ENCODE measurements at regions not wholly inside any gene's neighbourhood (a gene's known extent, or its start where the extent isn't known, plus 50 kb on each side); places are given as distances from the start of the nearest gene placed in this dataset.
"Not testable (repeated sequence)": the region's sequence is repeated elsewhere in the genome, so short reads cannot be mapped to it uniquely, and the experiment has no call there.

DNA sequence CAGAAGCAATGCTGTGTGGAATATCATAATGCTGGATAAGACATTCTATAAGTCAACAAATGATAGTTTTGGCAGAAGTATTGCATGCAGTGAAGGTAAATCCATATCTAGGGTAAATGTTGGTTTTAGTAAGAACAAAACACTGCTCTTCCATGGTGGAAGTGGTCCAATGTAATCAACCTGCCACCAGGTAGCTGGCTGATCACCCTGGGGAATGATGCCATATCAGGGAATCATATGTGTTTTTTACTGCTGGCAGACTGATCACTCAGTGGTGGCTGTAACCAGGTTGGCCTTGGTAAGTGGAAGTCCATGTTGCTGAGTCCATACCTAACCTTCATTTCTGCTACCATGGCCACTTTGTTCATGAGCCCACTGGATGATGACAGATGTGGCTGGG, 74.0 kb upstream of the CENPE start:
- H3K27ac ChIP-seq, result no peak overlapping the region
- no peak for TF ChIP-seq EP300 (IDR thresholded peaks at IDR 0.05)
- peak in 2 of 3 donors; percentile 37 to 38 for TF ChIP-seq POLR2AphosphoS5 (IDR thresholded peaks at IDR 0.05)
- no peak for TF ChIP-seq POLR2A (IDR thresholded peaks at IDR 0.05)
- TF ChIP-seq, protein P1, sequence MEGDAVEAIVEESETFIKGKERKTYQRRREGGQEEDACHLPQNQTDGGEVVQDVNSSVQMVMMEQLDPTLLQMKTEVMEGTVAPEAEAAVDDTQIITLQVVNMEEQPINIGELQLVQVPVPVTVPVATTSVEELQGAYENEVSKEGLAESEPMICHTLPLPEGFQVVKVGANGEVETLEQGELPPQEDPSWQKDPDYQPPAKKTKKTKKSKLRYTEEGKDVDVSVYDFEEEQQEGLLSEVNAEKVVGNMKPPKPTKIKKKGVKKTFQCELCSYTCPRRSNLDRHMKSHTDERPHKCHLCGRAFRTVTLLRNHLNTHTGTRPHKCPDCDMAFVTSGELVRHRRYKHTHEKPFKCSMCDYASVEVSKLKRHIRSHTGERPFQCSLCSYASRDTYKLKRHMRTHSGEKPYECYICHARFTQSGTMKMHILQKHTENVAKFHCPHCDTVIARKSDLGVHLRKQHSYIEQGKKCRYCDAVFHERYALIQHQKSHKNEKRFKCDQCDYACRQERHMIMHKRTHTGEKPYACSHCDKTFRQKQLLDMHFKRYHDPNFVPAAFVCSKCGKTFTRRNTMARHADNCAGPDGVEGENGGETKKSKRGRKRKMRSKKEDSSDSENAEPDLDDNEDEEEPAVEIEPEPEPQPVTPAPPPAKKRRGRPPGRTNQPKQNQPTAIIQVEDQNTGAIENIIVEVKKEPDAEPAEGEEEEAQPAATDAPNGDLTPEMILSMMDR (IDR thresholded peaks at IDR 0.05), result no peak
- peak in 1 of 2 donors; percentile 61 for DNase-seq
- intact Hi-C loops (cut with DNase I; ENCODE audit: low total_unique reads), result no loop called here
- no peaks in the 10 kb centered on the region for H3K9me3 ChIP-seq
- H3K4me1 ChIP-seq, result peaks cover 0 to 8% (median 4%) of the 10 kb centered on the region in 4 donors
- no peaks in the 10 kb centered on the region for H3K36me3 ChIP-seq
- no peak overlapping the region for H3K4me3 ChIP-seq
- no peaks in the 10 kb centered on the region for H3K27me3 ChIP-seq

GRCh38 chr4:103268746-103269145, 70.6 kb upstream of the CENPE start:
- no peak for DNase-seq
- intact Hi-C loops (cut with DNase I; ENCODE audit: low total_unique reads), result no loop called here
- no peaks in the 10 kb centered on the region for H3K9me3 ChIP-seq
- no peak for TF ChIP-seq EP300 (IDR thresholded peaks at IDR 0.05)
- TF ChIP-seq, protein P1 (IDR thresholded peaks at IDR 0.05), result no peak
- no peak for TF ChIP-seq POLR2A (IDR thresholded peaks at IDR 0.05)
- TF ChIP-seq POLR2AphosphoS5 (IDR thresholded peaks at IDR 0.05), result no peak
- no peak overlapping the region for H3K27ac ChIP-seq
- H3K4me1 ChIP-seq, result peaks cover 0 to 8% (median 4%) of the 10 kb centered on the region in 4 donors
- H3K36me3 ChIP-seq, result no peaks in the 10 kb centered on the region
- H3K27me3 ChIP-seq, result no peaks in the 10 kb centered on the region
- H3K4me3 ChIP-seq, result no peak overlapping the region

DNA sequence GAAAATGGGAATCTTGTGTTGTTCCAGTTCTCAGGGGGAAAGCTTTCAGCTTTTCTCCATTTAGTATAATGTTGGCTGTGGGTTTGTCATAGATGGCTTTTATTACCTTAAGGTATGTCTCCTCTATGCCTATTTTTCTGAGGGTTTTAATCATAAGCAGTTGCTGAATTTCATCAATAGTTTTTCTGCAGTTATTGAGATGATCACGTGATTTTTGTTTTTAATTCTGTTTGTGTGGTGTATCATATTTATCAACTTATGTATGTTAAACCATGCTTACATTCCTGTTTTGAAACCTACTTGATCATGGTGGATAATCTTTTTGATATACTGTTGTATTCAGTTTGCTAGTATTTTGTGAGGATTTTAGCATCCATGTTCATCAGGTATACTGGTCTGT, 66.8 kb upstream of the CENPE start:
- TF ChIP-seq POLR2AphosphoS5 (IDR thresholded peaks at IDR 0.05) (no peak), POLR2A (IDR thresholded peaks at IDR 0.05) (no peak), EP300 (IDR thresholded peaks at IDR 0.05) (no peak)
- TF ChIP-seq, protein P1 (IDR thresholded peaks at IDR 0.05), result no peak
- H3K4me3 ChIP-seq, result no peak overlapping the region
- no peaks in the 10 kb centered on the region for H3K4me1 ChIP-seq
- H3K9me3 ChIP-seq, result no peaks in the 10 kb centered on the region
- H3K27me3 ChIP-seq, result no peaks in the 10 kb centered on the region
- no peak for DNase-seq
- WGBS, 5 donors, result 87 to 97% (median 92%) methylated on average over 1 of the region's 1 CpG
- H3K36me3 ChIP-seq, result no peaks in the 10 kb centered on the region
- H3K27ac ChIP-seq, result no peak overlapping the region
- intact Hi-C loops (cut with DNase I; ENCODE audit: low total_unique reads), result no loop called here

- H3K4me1 ChIP-seq; H3K27me3 ChIP-seq; intact Hi-C loops (cut with DNase I; ENCODE audit: low total_unique reads); H3K36me3 ChIP-seq; H3K9me3 ChIP-seq; H3K4me3 ChIP-seq; H3K27ac ChIP-seq; DNase-seq: not testable (repeated sequence)
- WGBS, 5 donors, result 90 to 97% (median 97%) methylated on average over 9 to 16 of the region's 16 CpGs
Observed at GRCh38 chr4:103256068-103256467, 57.9 kb upstream of the CENPE start.

Measured in stomach (tissue), 8 donors.